Endothelial cell of hepatic sinusoid (primary cell): ENCODE measurements at regions not wholly inside any gene's neighbourhood (a gene's known extent, or its start where the extent isn't known, plus 50 kb on each side); places are given as distances from the start of the nearest gene placed in this dataset.

Experiments
- in situ Hi-C: cut with HindIII; loops from 2 replicates; pipeline ENCODE4 v1.10.0; 2017; ENCODE audit warnings: low sequenced_read_pairs

- in situ Hi-C loops, result no loop called here
Observed at GRCh38 chr11:128235958-128236357, 351.4 kb downstream of the ETS1 start.

- in situ Hi-C loops, result no loop called here
Observed at GRCh38 chr11:128235426-128235825, 351.9 kb downstream of the ETS1 start.

DNA sequence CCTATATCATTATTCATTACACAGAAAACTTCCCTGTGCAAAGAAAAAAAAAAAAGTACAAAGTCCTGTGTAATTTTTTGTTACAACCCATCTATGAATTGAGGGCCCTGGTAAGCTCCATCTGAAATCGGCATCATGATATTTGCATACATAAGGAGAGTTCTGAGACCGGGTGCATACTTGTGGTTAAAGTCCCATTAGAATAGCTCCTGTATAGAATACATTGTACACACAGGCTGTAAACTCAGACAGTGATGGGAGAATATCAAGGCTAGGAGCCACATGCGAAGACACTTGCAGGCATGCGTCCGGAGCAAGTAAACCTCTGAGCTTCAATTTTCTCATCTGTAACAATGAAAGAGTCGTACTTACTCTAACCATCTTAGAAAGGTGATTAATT lies 353.2 kb downstream of the ETS1 start:
- in situ Hi-C loops, result no loop called here

DNA sequence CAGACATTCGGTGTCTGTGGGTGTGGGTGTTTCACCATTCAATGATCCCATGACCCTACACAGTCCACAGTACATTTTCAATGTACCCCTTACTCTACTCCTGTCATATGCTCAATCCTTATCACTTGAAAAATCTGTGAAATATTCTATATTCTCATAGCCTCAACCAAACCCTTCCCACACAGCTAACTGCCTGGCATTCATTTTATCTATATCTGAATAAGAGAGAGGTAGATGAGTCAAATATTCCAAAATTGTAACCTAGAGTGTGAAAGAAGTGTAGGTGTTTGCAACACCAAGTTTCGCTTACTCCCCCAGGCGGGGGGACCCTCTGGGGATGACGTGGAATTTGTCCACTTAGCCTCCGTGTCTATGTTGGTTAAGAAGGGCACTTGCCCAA lies 354.8 kb downstream of the ETS1 start:
- in situ Hi-C loops, result no loop called here

DNA sequence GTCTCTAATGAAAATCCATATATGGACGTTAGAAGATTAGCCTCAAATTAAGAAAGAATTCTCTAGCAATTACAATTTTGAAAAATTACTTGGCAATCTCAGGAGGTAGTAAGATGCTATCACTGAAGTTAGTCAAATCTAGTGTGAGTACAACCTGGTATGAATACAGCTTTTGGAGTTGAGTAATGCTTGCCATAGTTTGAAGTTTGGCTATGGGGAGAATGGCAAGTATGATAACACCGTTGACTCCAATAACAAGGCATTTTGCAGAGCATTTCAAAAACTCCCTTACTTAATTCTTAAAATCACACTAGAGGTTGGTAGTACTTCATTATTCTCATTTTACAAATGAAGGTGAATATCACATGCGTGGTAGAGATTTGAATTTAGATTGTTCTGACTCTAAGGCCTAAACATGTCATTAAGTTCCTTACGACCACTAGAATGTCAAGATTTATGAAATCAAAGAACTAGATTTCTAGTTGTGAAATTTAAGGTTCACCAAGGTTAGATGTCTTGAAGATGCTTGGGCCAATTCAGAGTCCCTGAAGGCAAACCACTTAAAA lies 355.4 kb downstream of the ETS1 start:
- in situ Hi-C loops, result no loop called here

DNA sequence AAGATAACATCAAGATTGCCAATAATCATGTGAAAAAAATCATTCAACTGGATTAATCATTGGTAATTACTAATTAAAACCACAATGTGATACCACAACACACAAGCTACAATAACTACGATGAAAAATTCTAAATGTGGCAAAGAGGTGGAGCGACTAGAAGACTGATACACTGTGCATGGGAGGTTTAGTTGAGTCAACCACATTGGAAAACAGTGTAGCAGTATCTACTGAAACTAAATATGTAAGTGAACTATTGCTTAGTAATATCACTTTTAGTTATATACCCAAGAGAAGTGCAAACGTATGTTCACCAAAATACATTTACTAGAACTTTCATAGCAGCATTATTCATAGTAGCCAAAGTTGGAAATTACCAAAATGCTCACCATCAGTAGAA lies 359.9 kb downstream of the ETS1 start:
- in situ Hi-C loops, result no loop called here

GRCh38 chr11:128226106-128226716 lies 361.1 kb downstream of the ETS1 start:
- in situ Hi-C loops, result no loop called here

DNA sequence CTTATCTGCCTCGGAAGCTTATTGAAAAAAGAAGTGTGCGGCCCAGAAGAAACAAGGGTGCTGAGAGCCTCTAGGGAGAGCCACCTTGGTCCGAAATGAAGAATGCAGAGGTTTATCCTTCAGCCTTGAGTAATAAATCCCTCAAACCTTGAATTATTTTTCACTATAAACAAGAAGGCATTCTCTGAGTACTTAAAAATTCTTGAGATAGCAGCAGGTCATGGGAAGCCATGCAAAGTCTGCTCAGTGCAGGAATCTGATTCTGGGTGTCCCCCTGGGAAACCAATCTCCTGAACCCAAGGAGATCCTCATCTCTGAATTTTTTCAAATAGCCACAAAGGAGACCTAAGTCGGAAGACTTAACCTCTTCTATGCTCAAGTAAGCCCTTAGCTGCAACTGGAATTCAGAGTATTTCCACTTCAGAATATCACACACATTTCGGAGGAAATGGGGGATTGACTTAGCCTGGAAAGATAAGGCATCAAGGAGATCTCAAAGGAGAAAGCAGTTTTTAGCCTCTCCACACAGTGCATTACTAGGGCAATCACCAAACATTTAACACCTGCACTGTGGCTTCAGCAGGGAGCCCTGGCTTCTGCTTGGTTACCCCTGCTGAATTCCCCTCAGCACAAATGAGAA lies 365.0 kb downstream of the ETS1 start:
- in situ Hi-C loops, result no loop called here

DNA sequence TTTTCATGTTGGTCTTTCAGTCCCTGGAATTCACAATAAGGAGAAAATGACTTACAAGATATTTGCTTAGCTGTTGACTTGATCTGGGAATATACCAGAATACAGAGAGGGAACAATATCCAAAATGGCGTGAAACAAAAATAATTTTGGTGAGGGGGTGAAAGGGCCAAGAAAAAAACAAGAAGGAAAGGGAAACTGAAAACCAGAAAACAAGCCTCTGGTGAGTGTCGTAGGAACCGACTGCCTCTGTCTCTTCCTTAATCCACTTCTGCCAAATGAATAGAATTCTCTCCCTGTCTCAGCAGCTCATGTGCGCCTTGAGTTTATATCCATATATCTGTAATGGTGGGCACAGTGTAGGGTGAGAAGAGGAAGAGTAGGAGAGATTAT lies 367.6 kb downstream of the ETS1 start:
- in situ Hi-C loops, result no loop called here

DNA sequence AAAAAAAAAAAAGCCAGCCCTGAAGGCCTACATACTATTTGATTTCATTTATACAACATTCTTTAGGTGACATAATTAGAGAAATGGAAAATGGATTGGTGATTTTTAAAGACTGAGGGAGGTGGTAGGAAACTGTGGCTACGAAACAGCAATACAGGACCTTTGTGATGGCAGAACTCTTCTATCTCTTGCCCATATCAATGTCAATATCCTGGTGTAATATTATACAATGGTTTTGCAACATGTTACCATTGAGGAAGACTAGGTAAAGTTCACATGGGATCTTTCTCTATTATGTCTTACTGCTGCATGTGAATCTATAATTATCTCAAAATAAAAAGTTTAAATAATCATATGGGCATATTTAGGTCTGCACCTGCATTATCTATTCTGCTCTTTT lies 371.2 kb downstream of the ETS1 start:
- in situ Hi-C loops, result no loop called here

GRCh38 chr11:128215238-128215882 lies 372.0 kb downstream of the ETS1 start:
- in situ Hi-C loops, result no loop called here

DNA sequence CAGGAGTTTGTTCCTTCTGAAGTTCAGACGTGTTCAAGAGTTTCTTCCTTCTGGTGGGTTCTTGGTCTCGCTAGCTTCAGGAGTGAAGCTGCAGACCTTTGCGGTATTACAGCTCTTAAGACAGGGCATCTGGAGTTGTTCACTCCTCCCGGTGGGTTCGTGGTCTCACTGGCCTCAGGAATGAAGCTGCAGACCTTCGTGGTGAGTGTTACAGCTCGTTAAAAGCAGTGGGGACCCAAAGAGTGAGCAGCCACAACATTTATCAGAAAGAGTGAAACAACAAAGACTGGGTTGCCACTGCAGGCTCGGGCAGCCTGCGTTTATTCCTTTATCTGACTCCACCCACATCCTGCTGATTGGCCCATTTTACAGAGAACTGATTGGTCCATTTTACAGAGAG lies 373.1 kb downstream of the ETS1 start:
- in situ Hi-C loops, result no loop called here

DNA sequence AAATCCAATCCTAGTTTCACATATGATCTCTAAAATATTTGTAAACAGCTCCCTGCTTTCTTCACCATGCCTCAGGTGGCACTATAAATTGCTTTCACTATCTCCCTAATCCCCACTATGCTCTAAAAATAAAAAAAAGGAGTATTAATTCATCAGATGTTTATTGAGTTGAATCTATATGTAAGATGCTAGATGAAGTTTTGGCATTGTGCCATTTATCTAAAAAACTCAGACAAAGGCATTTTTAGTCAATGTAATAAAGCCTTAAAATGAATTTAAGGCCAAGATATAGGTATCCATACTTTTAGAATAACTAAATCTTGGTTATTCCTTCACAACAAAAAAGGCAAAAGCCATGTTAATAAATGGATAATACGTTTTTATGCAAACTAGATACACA lies 373.9 kb downstream of the ETS1 start:
- in situ Hi-C loops, result no loop called here

GRCh38 chr11:128212324-128212723 lies 375.0 kb downstream of the ETS1 start:
- in situ Hi-C loops, result no loop called here

DNA sequence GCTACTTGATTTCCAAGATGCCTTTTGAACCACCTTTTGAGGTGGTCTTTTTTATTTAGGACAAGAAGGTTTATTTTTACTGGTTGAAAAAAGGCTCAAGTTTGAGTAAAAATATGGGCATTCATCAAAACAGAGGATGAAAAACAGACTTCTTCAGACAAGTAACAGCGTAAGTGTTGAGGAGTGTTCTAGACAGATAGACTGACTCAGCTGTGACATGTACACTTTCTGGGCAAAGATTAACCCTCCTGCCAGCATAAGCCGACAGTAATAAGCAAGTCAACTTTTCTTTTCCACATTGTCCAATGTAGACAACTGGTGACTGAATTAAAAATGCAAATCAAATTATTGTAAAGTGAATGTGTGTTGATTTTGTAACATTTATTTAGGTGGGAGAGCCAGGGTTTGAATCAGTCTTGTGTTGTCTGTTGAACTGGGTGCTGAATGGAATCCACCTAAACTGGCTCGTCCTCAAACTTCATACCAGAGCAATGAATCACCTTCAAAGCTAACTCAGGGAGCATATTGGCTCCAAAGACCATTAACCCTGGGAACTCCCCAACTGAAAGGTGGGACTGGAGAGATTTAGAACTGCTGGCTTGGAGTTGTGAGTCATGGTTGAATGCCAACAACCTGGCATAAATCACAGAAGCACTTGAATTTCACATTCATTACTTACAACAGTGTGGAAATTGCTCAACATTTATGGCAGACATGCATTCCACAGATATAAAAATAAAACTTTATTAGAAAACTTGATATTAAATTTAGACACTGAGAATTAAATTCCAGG lies 377.0 kb downstream of the ETS1 start:
- in situ Hi-C loops, result no loop called here

DNA sequence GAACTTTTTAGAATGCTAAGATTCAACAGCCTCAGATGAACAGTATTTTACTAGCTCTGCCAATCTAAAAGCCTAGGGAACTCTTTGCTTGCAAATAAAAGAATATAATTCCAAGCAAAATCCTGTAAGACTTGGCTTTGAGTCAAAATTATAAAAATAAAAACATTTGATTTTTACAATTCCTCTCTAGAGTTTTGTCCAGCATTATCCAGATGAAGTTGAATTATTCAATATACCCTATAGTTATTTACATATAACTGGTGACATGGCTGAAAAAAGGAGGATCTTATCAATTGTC lies 378.3 kb downstream of the ETS1 start:
- in situ Hi-C loops, result no loop called here

GRCh38 chr11:128208329-128209137 lies 378.8 kb downstream of the ETS1 start:
- in situ Hi-C loops, result no loop called here

DNA sequence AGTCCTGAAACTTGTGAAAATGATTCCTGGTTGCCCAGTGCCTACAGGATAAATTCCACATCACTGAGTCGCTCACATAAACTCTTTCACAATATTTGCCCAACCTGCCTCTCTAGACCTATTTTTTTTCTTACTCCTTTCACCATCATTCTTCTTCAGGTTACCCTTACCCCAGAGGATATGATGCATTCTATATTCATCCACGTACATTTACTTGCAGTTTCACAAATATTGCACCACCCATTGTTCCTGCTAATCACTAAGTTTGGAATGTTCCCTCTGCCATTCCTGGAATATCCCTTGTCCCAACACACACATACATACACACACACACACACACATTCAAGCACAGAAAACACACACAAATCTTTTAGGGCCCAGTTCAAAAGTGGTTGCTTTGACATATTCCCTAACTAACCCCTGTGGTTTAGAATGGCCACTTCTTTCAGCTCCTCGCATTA lies 379.5 kb downstream of the ETS1 start:
- in situ Hi-C loops, result no loop called here

- in situ Hi-C loops, result no loop called here
Observed at GRCh38 chr11:128206461-128206860, 380.9 kb downstream of the ETS1 start.

GRCh38 chr11:128205796-128206195 lies 381.6 kb downstream of the ETS1 start:
- in situ Hi-C loops, result no loop called here

DNA sequence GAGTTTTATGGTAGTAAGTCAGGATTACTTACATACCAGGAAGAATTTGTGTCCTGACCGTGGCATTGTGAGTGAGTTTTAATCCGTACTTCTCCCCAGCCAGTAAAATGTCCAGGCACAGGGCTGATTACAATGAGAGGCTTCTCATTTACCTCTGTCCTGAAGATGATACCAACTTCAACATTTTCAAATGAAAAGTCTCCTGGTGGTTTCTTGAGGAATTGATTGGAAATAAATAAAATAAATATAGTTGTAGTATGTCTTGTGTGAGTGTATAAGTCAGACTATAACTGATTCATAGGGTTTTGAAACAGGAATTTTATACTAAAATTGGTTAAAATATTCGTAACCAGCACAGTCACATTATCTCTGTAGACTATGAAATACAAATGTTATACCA lies 382.5 kb downstream of the ETS1 start:
- in situ Hi-C loops, result no loop called here
